ENCODE measurements at regions not wholly inside any gene's neighbourhood (a gene's known extent, or its start where the extent isn't known, plus 50 kb on each side); places are given as distances from the start of the nearest gene placed in this dataset.
"Not testable (repeated sequence)": the region's sequence is repeated elsewhere in the genome, so short reads cannot be mapped to it uniquely, and the experiment has no call there.

GRCh38 chr14:86739761-86740160 is 1209.8 kb downstream of the FLRT2 start:
- no peak overlapping the region for H3K4me3 ChIP-seq (ENCODE audit: low read depth, low read length)
- DNase-seq (ENCODE audit: low read depth), result no peak
- no peak for TF ChIP-seq CTCF (IDR thresholded peaks at IDR 0.05; ENCODE audit: low read depth, low read length, missing control alignments)

- not testable (repeated sequence) for H3K4me3 ChIP-seq (ENCODE audit: low read depth, low read length); DNase-seq (ENCODE audit: low read depth)
Measured at GRCh38 chr14:86731427-86731826, 1201.5 kb downstream of the FLRT2 start.

- H3K4me3 ChIP-seq (ENCODE audit: low read depth, low read length), result no peak overlapping the region
- TF ChIP-seq CTCF (IDR thresholded peaks at IDR 0.05; ENCODE audit: low read depth, low read length, missing control alignments), result no peak
- no peak for DNase-seq (ENCODE audit: low read depth)
Measured at GRCh38 chr14:86723254-86723624, 1193.3 kb downstream of the FLRT2 start.

GRCh38 chr14:86722612-86723253 is 1192.8 kb downstream of the FLRT2 start:
- DNase-seq (ENCODE audit: low read depth), result no peak
- no peak overlapping the region for H3K4me3 ChIP-seq (ENCODE audit: low read depth, low read length)
- no peak for TF ChIP-seq CTCF (IDR thresholded peaks at IDR 0.05; ENCODE audit: low read depth, low read length, missing control alignments)

- TF ChIP-seq CTCF (IDR thresholded peaks at IDR 0.05; ENCODE audit: low read depth, low read length, missing control alignments), result no peak
- no peak overlapping the region for H3K4me3 ChIP-seq (ENCODE audit: low read depth, low read length)
- DNase-seq (ENCODE audit: low read depth), result no peak
Measured at GRCh38 chr14:86714575-86714974, 1184.6 kb downstream of the FLRT2 start.

- DNase-seq (ENCODE audit: low read depth), result no peak
- no peak overlapping the region for H3K4me3 ChIP-seq (ENCODE audit: low read depth, low read length)
- no peak for TF ChIP-seq CTCF (IDR thresholded peaks at IDR 0.05; ENCODE audit: low read depth, low read length, missing control alignments)
Measured at GRCh38 chr14:86714153-86714552, 1184.2 kb downstream of the FLRT2 start.

GRCh38 chr14:86712727-86713126 is 1182.8 kb downstream of the FLRT2 start:
- no peak for DNase-seq (ENCODE audit: low read depth)
- no peak overlapping the region for H3K4me3 ChIP-seq (ENCODE audit: low read depth, low read length)
- TF ChIP-seq CTCF (IDR thresholded peaks at IDR 0.05; ENCODE audit: low read depth, low read length, missing control alignments), result no peak
